Endodermal cell (in vitro differentiated cells): ENCODE measurements at regions not wholly inside any gene's neighbourhood (a gene's known extent, or its start where the extent isn't known, plus 50 kb on each side); places are given as distances from the start of the nearest gene placed in this dataset.

Source experiments
- DNase-seq: peaks from one replicate; pipeline ENCODE4 v3.0.0-alpha.2; 2017
- H3K27ac ChIP-seq: 2 replicates; pipeline ENCODE4 v1.5.1; 2013; ENCODE audit warnings: mild to moderate bottlenecking, low read depth, low read length, moderate library complexity
- H3K27me3 ChIP-seq: 2 replicates; pipeline ENCODE4 v1.6.1; 2013; ENCODE audit warnings: mild to moderate bottlenecking, low read length, moderate library complexity; ENCODE audit not compliant: insufficient read depth, control insufficient read depth, poor library complexity, severe bottlenecking
- H3K36me3 ChIP-seq: 2 replicates; pipeline ENCODE4 v1.7.0; 2013; ENCODE audit warnings: mild to moderate bottlenecking, low read length, moderate library complexity; ENCODE audit not compliant: control insufficient read depth, insufficient read depth
- H3K4me1 ChIP-seq: one replicate; pipeline ENCODE4 v1.7.0; 2013; ENCODE audit warnings: low read length; ENCODE audit not compliant: control insufficient read depth, insufficient read depth
- H3K4me3 ChIP-seq: 2 replicates; pipeline ENCODE4 v1.5.1; 2013; ENCODE audit warnings: mild to moderate bottlenecking, low read length, moderate library complexity
- H3K9ac ChIP-seq: 2 replicates; pipeline ENCODE4 v1.6.1; 2013; ENCODE audit warnings: mild to moderate bottlenecking, low read length, moderate library complexity; ENCODE audit not compliant: poor library complexity, severe bottlenecking; ENCODE audit errors: extremely low read depth
- H3K9me3 ChIP-seq: 2 replicates; pipeline ENCODE4 v1.6.1; 2013; ENCODE audit warnings: mild to moderate bottlenecking, low read length, moderate library complexity; ENCODE audit not compliant: control insufficient read depth
- H3K27ac Mint-ChIP-seq: 2 replicates; pipeline ENCODE4 v1.8.0; 2020; ENCODE audit warnings: mixed read lengths
- H3K27me3 Mint-ChIP-seq: 2 replicates; pipeline ENCODE4 v1.8.0; 2021; ENCODE audit warnings: mild to moderate bottlenecking, mixed read lengths; ENCODE audit not compliant: insufficient read depth
- H3K36me3 Mint-ChIP-seq: 2 replicates; pipeline ENCODE4 v1.8.0; 2020; ENCODE audit warnings: low read depth, mixed read lengths
- H3K4me1 Mint-ChIP-seq: 2 replicates; pipeline ENCODE4 v1.8.0; 2020; ENCODE audit warnings: mixed read lengths
- H3K4me3 Mint-ChIP-seq: 2 replicates; pipeline ENCODE4 v1.8.0; 2020; ENCODE audit warnings: mild to moderate bottlenecking, moderate library complexity, mixed read lengths
- H3K9me3 Mint-ChIP-seq: 2 replicates; pipeline ENCODE4 v1.8.0; 2020; ENCODE audit warnings: mild to moderate bottlenecking, mixed read lengths
- WGBS, 2 experiments: methylation state at CpG; one replicate each; pipeline versions ENCODE4 v1.1.5 to v1.1.7; 2013; ENCODE audit warnings: missing lambda C conversion rate in 2 of 2, mixed read lengths in 1 of 2; ENCODE audit not compliant: insufficient coverage in 1 of 2, insufficient read length in 1 of 2; 5-methylcytosine and 5-hydroxymethylcytosine counted together
- TF ChIP-seq, protein P1 (sequence below): fragments of 200-600 bp; sonication (generic); conservative IDR thresholded peaks from 2 replicates; pipeline ENCODE4 v1.5.0; 2021; ENCODE audit warnings: antibody characterized with exemption, mild to moderate bottlenecking

DNA sequence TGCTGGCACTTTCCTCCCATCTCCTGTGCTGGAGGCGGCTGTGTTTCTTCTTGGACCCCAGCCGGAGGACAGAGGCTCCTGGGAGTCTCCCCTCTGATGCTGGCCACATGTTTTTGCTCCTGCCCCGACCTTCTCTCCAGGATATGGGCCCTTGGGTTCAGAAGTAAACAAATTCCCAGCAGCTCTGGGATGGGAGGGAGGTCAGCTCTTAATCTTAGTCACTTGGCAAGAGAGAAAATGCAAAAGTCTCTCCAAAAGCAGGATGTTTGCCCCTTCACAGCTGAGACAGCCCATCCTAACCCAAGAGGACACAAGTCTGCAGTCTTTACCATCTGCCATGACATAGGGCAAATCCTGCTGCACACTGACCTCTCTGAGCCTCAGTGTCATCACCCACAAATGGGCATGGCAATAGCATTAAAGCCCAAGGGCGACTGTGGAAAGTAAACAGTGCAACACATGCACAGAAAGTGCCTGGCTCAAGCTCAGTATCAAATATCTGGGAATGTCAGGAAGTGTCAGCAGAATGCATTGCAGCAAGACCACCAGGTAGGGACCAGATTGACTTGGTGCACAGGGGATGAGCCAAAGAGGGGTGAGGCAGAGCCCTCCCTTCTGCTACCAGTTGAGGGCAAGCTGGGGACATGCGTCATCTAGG, 117.0 kb upstream of the CXCL14 start:
- H3K27ac Mint-ChIP-seq, result no peak overlapping the region
- Histone ChIP-seq H3K9me3 (no peaks in the 10 kb centered on the region), H3K9ac (no peak overlapping the region), H3K27ac (no peak overlapping the region), H3K4me3 (no peak overlapping the region), H3K36me3 (no peaks in the 10 kb centered on the region), H3K4me1 (no peaks in the 10 kb centered on the region), H3K27me3 (no peaks in the 10 kb centered on the region)
- 87 to 92% methylated on average over 4 to 5 of the region's 5 CpGs for WGBS, 2 experiments
- H3K4me1 Mint-ChIP-seq, result peaks cover 2% of the 10 kb centered on the region
- H3K36me3 Mint-ChIP-seq, result no peaks in the 10 kb centered on the region
- TF ChIP-seq, protein P1, sequence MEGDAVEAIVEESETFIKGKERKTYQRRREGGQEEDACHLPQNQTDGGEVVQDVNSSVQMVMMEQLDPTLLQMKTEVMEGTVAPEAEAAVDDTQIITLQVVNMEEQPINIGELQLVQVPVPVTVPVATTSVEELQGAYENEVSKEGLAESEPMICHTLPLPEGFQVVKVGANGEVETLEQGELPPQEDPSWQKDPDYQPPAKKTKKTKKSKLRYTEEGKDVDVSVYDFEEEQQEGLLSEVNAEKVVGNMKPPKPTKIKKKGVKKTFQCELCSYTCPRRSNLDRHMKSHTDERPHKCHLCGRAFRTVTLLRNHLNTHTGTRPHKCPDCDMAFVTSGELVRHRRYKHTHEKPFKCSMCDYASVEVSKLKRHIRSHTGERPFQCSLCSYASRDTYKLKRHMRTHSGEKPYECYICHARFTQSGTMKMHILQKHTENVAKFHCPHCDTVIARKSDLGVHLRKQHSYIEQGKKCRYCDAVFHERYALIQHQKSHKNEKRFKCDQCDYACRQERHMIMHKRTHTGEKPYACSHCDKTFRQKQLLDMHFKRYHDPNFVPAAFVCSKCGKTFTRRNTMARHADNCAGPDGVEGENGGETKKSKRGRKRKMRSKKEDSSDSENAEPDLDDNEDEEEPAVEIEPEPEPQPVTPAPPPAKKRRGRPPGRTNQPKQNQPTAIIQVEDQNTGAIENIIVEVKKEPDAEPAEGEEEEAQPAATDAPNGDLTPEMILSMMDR, result no peak
- peaks cover 6% of the 10 kb centered on the region for H3K27me3 Mint-ChIP-seq
- H3K4me3 Mint-ChIP-seq, result no peak overlapping the region
- DNase-seq, result peak; percentile 33
- no peaks in the 10 kb centered on the region for H3K9me3 Mint-ChIP-seq

DNA sequence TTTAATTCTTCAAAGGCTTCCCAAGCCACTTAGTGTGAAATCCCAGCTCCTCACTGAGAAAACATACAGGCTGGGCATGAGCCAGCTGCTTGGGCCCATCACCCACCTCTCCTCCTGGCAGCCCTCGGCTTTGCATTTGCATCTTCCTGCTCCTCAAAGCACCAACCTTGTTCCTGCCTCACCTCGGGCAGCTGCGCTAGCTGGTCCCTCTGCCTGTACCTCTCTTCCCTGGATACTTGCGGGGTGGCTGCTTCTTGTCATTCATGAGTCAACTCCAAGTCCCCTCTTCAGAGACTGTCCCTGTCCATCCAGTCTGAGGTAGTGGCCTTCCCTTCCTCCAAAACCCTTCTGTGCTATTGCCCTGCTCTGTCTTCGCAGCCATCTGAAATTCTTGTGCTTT, 116.1 kb upstream of the CXCL14 start:
- no peak overlapping the region for H3K4me3 Mint-ChIP-seq
- H3K4me3 ChIP-seq, result no peak overlapping the region
- H3K4me1 ChIP-seq, result no peaks in the 10 kb centered on the region
- TF ChIP-seq, protein P1, result no peak
- H3K27me3 Mint-ChIP-seq, result peaks cover 6% of the 10 kb centered on the region
- H3K36me3 Mint-ChIP-seq, result no peaks in the 10 kb centered on the region
- H3K9me3 Mint-ChIP-seq, result no peaks in the 10 kb centered on the region
- no peak overlapping the region for H3K27ac ChIP-seq
- H3K9ac ChIP-seq, result no peak overlapping the region
- H3K36me3 ChIP-seq, result no peaks in the 10 kb centered on the region
- no peaks in the 10 kb centered on the region for H3K9me3 ChIP-seq
- no peaks in the 10 kb centered on the region for H3K27me3 ChIP-seq
- DNase-seq, result peak; percentile 43
- 82 to 91% methylated on average over 3 to 5 of the region's 5 CpGs for WGBS, 2 experiments
- H3K4me1 Mint-ChIP-seq, result peaks cover 2% of the 10 kb centered on the region
- H3K27ac Mint-ChIP-seq, result no peak overlapping the region

DNA sequence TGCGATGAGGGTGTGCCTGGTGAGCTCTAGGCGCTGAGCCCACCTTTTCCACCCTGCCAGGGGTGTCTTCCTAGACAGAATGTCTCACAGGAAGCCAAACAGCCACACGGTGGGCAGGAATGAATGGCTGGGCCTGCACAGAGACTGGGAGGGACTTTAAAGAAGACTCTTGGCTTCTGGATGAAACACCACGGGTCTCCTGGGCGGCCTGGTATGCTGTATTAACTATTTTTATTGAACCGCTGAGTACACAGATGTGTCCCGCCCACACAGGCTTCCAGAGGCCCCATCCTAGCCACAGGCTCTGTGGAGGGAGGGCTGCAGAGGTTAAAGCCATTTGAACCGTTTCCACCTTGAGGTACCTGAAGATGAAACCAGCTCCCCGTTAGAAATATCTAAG, 115.2 kb upstream of the CXCL14 start:
- no peak overlapping the region for H3K27ac ChIP-seq
- TF ChIP-seq, protein P1, result no peak
- DNase-seq, result peak; percentile 31
- H3K9ac ChIP-seq, result no peak overlapping the region
- Mint-ChIP-seq H3K27me3 (peaks cover 8% of the 10 kb centered on the region), H3K4me1 (peaks cover 2% of the 10 kb centered on the region), H3K4me3 (no peak overlapping the region), H3K9me3 (no peaks in the 10 kb centered on the region), H3K36me3 (no peaks in the 10 kb centered on the region), H3K27ac (no peak overlapping the region)
- H3K9me3 ChIP-seq, result no peaks in the 10 kb centered on the region
- no peak overlapping the region for H3K4me3 ChIP-seq
- 85 to 100% methylated on average over 1 to 9 of the region's 9 CpGs for WGBS, 2 experiments
- no peaks in the 10 kb centered on the region for H3K27me3 ChIP-seq
- H3K4me1 ChIP-seq, result no peaks in the 10 kb centered on the region
- H3K36me3 ChIP-seq, result no peaks in the 10 kb centered on the region
